IMR-90 (cell line): ENCODE measurements at regions not wholly inside any gene's neighbourhood (a gene's known extent, or its start where the extent isn't known, plus 50 kb on each side); places are given as distances from the start of the nearest gene placed in this dataset.

ENCODE experiments used
- ATAC-seq: fragments of 200-7000 bp; cut with Tn5 transposase; 2 replicates; pipeline ENCODE4 v1.9.1; 2020; ENCODE audit warnings: low read depth, mild to moderate bottlenecking, moderate library complexity
- BruUV-seq: library from RNA; stranded (reverse); fragments of 400-500 nt; replicated peaks from 2 replicates; lab custom pipeline; 2021; lab: Mats Ljungman, UMichigan
- CTCF ChIA-PET: fragments of 300-600 bp; formaldehyde crosslinking; extraction: SDS; loops from one replicate; lab custom pipeline; 2021; ENCODE audit warnings: antibody characterized with exemption; lab: Yijun Ruan, JAX
- POLR2A ChIA-PET: fragments of 300-600 bp; sonication (Branson Sonifier 250); formaldehyde crosslinking; loops from one replicate; lab custom pipeline; 2022; ENCODE audit warnings: antibody characterized with exemption; ENCODE audit not compliant: unreplicated experiment; lab: Charles Lee
- DNase-seq: peaks from one replicate; pipeline ENCODE4 v3.0.0; 2013
- H2AFZ ChIP-seq: replicated peaks from 2 replicates; pipeline ENCODE3; 2013; ENCODE audit warnings: low read length, mild to moderate bottlenecking; ENCODE audit not compliant: poor library complexity
- H2AK5ac ChIP-seq: 2 replicates; pipeline ENCODE4 v1.6.1; 2013; ENCODE audit warnings: low read depth, low read length, inconsistent platforms
- H2AK9ac ChIP-seq: replicated peaks from 2 replicates; pipeline ENCODE3; 2013; ENCODE audit warnings: mild to moderate bottlenecking, low read depth, low read length, moderate library complexity; ENCODE audit not compliant: poor library complexity
- H2BK120ac ChIP-seq: 2 replicates; pipeline ENCODE4 v1.6.1; 2013; ENCODE audit warnings: low read depth, low read length, inconsistent platforms
- H2BK15ac ChIP-seq: 3 replicates; pipeline ENCODE4 v1.6.1; 2013; ENCODE audit warnings: low read depth, low read length, inconsistent platforms
- H2BK20ac ChIP-seq: 2 replicates; pipeline ENCODE4 v1.6.1; 2013; ENCODE audit warnings: low read depth, mild to moderate bottlenecking, inconsistent platforms, low read length, moderate library complexity
- H2BK5ac ChIP-seq: 2 replicates; pipeline ENCODE4 v1.6.1; 2013; ENCODE audit warnings: mild to moderate bottlenecking, low read depth, low read length, inconsistent platforms; ENCODE audit not compliant: poor library complexity, severe bottlenecking
- H3K14ac ChIP-seq: replicated peaks from 2 replicates; pipeline ENCODE4 v1.6.1; 2013; ENCODE audit warnings: low read depth, low read length, inconsistent platforms
- H3K18ac ChIP-seq: 2 replicates; pipeline ENCODE4 v1.6.1; 2013; ENCODE audit warnings: low read depth, low read length, control low read depth
- H3K23ac ChIP-seq: 2 replicates; pipeline ENCODE4 v1.6.1; 2013; ENCODE audit warnings: low read depth, low read length, inconsistent platforms
- H3K27ac ChIP-seq: 2 replicates; pipeline ENCODE4 v1.5.1; 2013; ENCODE audit warnings: mild to moderate bottlenecking, control low read depth, low read length; ENCODE audit not compliant: insufficient read depth
- H3K27me3 ChIP-seq: 2 replicates; pipeline ENCODE4 v1.6.1; 2013; ENCODE audit warnings: low read length; ENCODE audit not compliant: control insufficient read depth, insufficient read depth
- H3K36me3 ChIP-seq: 2 replicates; pipeline ENCODE4 v1.6.1; 2013; ENCODE audit warnings: low read length, mixed read lengths; ENCODE audit not compliant: control insufficient read depth, insufficient read depth
- H3K4ac ChIP-seq: 2 replicates; pipeline ENCODE4 v1.6.1; 2013; ENCODE audit warnings: low read depth, low read length, inconsistent platforms
- H3K4me1 ChIP-seq: 2 replicates; pipeline ENCODE4 v1.6.1; 2013; ENCODE audit warnings: low read length, mixed read lengths; ENCODE audit not compliant: control insufficient read depth, insufficient read depth
- H3K4me2 ChIP-seq: 2 replicates; pipeline ENCODE4 v1.6.1; 2013; ENCODE audit warnings: low read depth, mild to moderate bottlenecking, control low read depth, low read length, moderate library complexity
- H3K4me3 ChIP-seq: 2 replicates; pipeline ENCODE4 v1.5.1; 2013; ENCODE audit warnings: low read depth, mild to moderate bottlenecking, control low read depth, low read length, moderate library complexity; ENCODE audit not compliant: insufficient read depth
- H3K56ac ChIP-seq: 2 replicates; pipeline ENCODE4 v1.6.1; 2013; ENCODE audit warnings: low read length, inconsistent platforms; ENCODE audit not compliant: insufficient read depth; ENCODE audit errors: extremely low read depth
- H3K79me1 ChIP-seq, 2 experiments: 2 replicates each; pipeline ENCODE4 v1.6.1; 2013; ENCODE audit warnings: low read length in 2 of 2, inconsistent platforms in 1 of 2, low read depth in 1 of 2
- H3K9ac ChIP-seq: 2 replicates; pipeline ENCODE4 v1.6.1; 2013; ENCODE audit warnings: low read depth, low read length, control low read depth
- H3K9me1 ChIP-seq: 2 replicates; pipeline ENCODE4 v1.6.1; 2013; ENCODE audit warnings: low read length, inconsistent platforms; ENCODE audit not compliant: insufficient read depth
- H3K9me3 ChIP-seq: 2 replicates; pipeline ENCODE4 v1.6.1; 2013; ENCODE audit warnings: low read length; ENCODE audit not compliant: control insufficient read depth, insufficient read depth
- H4K20me1 ChIP-seq: 2 replicates; pipeline ENCODE4 v1.6.1; 2013; ENCODE audit warnings: low read length, inconsistent platforms; ENCODE audit not compliant: insufficient read depth
- H4K5ac ChIP-seq: 2 replicates; pipeline ENCODE4 v1.6.1; 2013; ENCODE audit warnings: mild to moderate bottlenecking, low read depth, low read length, control low read depth
- H4K8ac ChIP-seq, 2 experiments: 2 replicates each; pipeline ENCODE4 v1.6.1; 2013; ENCODE audit warnings: low read depth in 2 of 2, low read length in 2 of 2, control low read depth in 1 of 2, inconsistent platforms in 1 of 2
- H4K91ac ChIP-seq: 2 replicates; pipeline ENCODE4 v1.6.1; 2013; ENCODE audit warnings: low read depth, low read length, inconsistent platforms; ENCODE audit not compliant: insufficient read depth
- CHD1 ChIP-seq: IDR thresholded peaks from 2 replicates; pipeline ENCODE4 v1.6.1; 2012; ENCODE audit warnings: low read depth, low read length, improper control_type of control experiment
- MAFK ChIP-seq: IDR thresholded peaks from 2 replicates; pipeline ENCODE4 v1.6.1; 2012; ENCODE audit warnings: low read depth, low read length, improper control_type of control experiment
- NFE2L2 ChIP-seq: fragments of 150-350 bp; IDR thresholded peaks from 2 replicates; pipeline ENCODE4 v1.6.1; 2016; ENCODE audit warnings: low read depth, mild to moderate bottlenecking, low read length
- dilution Hi-C: fragments of 300-500 bp; cut with HindIII; formaldehyde crosslinking; loops from one replicate; pipeline ENCODE4 v1.14.3; 2018; ENCODE audit warnings: low sequenced_read_pairs; ENCODE audit not compliant: unreplicated experiment
- in situ Hi-C: fragments of 300-500 bp; cut with MboI; formaldehyde crosslinking; loops from 3 replicates; pipeline ENCODE4 v1.14.3; 2019; ENCODE audit warnings: low sequenced_read_pairs, inconsistent platforms, mixed read lengths
- intact Hi-C: fragments of 100-400 bp; cut with micrococcal nuclease; formaldehyde crosslinking; loops from 2 replicates; pipeline ENCODE4 v1.10.0; 2022
- TF ChIP-seq, protein P1 (sequence below): fragments of 150-350 bp; IDR thresholded peaks from 2 replicates; pipeline ENCODE4 v1.6.1; 2017; ENCODE audit warnings: mild to moderate bottlenecking, antibody characterized with exemption, low read length, low read depth

DNA sequence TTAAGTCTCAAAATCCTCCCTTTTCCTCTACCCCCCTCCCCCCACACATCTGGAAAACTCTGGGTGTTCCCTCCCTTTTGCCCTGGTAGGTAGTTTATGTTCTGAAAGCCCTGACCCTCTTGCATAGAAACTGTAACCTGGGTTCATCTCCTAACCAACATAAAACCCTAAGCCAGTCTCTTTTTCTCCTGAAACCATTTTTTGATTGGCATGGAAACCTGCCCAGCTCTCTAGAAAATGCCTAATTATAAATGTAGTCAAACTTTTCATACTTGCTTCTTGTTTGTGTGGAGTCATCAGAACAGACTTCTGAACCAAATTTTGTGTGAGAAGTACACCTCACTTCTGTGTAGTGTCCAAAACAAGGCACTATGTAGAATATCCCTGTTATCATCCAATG lies 1264.4 kb downstream of the SI start:
- Histone ChIP-seq H3K27me3 (no peaks in the 10 kb centered on the region), H3K9ac (no peak overlapping the region), H3K4ac (no peak overlapping the region), H3K4me2 (no peak overlapping the region), H4K20me1 (no peaks in the 10 kb centered on the region), H3K4me3 (no peak overlapping the region), H3K36me3 (no peaks in the 10 kb centered on the region), H4K91ac (no peak overlapping the region), H4K8ac (no peak overlapping the region), H3K27ac (no peak overlapping the region), H3K9me3 (no peaks in the 10 kb centered on the region), H3K23ac (no peak overlapping the region), H2BK120ac (no peak overlapping the region), H2AK5ac (no peak overlapping the region), H2BK20ac (no peak overlapping the region), H2AK9ac (no peak overlapping the region), H3K79me1 (no peaks in the 10 kb centered on the region), H2BK15ac (no peak overlapping the region), H2AFZ (no peak overlapping the region), H3K18ac (no peak overlapping the region), H4K5ac (no peak overlapping the region), H3K4me1 (no peaks in the 10 kb centered on the region), H3K56ac (no peak overlapping the region), H3K14ac (no peak overlapping the region), H2BK5ac (no peak overlapping the region), H3K9me1 (no peaks in the 10 kb centered on the region)
- ChIA-PET POLR2A (no interaction called here), CTCF (no interaction called here)
- in situ Hi-C loops = no loop called here
- dilution Hi-C loops = no loop called here
- DNase-seq (no peak), ATAC-seq (no peak)
- intact Hi-C loops = no loop called here
- TF ChIP-seq NFE2L2 (no peak), MAFK (no peak), CHD1 (no peak)
- TF ChIP-seq, protein P1, sequence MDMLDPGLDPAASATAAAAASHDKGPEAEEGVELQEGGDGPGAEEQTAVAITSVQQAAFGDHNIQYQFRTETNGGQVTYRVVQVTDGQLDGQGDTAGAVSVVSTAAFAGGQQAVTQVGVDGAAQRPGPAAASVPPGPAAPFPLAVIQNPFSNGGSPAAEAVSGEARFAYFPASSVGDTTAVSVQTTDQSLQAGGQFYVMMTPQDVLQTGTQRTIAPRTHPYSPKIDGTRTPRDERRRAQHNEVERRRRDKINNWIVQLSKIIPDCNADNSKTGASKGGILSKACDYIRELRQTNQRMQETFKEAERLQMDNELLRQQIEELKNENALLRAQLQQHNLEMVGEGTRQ = no peak
- no TSS peak for BruUV-seq
